PC-9 (cell line): ENCODE measurements at regions not wholly inside any gene's neighbourhood (a gene's known extent, or its start where the extent isn't known, plus 50 kb on each side); places are given as distances from the start of the nearest gene placed in this dataset.

ENCODE experiments used
- BruUV-seq: library from RNA; stranded (reverse); fragments of 400-500 nt; replicated peaks from 2 replicates; lab custom pipeline; 2021; lab: Mats Ljungman, UMichigan
- CTCF ChIA-PET: fragments of 300-600 bp; sonication (Branson Sonifier 250); formaldehyde crosslinking; loops from one replicate; lab custom pipeline; 2022; ENCODE audit warnings: antibody characterized with exemption; lab: Charles Lee
- POLR2A ChIA-PET: fragments of 300-600 bp; sonication (Branson Sonifier 250); formaldehyde crosslinking; loops from one replicate; lab custom pipeline; 2022; ENCODE audit warnings: antibody characterized with exemption; ENCODE audit not compliant: unreplicated experiment; lab: Charles Lee
- DNase-seq, 2 experiments: peaks; one replicate each; pipeline versions ENCODE4 v3.0.0 to v3.0.0-alpha.2; 2015 to 2022; ENCODE audit warnings: mixed read lengths in 1 of 2
- H2AFZ ChIP-seq: fragments of 200-600 bp; sonication (generic); 2 replicates; pipeline ENCODE4 v1.8.1; 2017; ENCODE audit warnings: antibody characterized with exemption
- H3F3A ChIP-seq: fragments of 200-600 bp; sonication (generic); 2 replicates; pipeline ENCODE4 v1.8.1; 2017; ENCODE audit warnings: antibody characterized with exemption, mild to moderate bottlenecking, low read depth; ENCODE audit not compliant: insufficient read depth
- H3K27ac ChIP-seq: fragments of 200-600 bp; sonication (generic); 2 replicates; pipeline ENCODE4 v1.6.1; 2016; ENCODE audit warnings: mixed run types
- H3K27me3 ChIP-seq: fragments of 200-600 bp; sonication (generic); 2 replicates; pipeline ENCODE4 v1.6.1; 2016; ENCODE audit warnings: low read depth, mixed run types; ENCODE audit not compliant: insufficient read depth
- H3K36me3 ChIP-seq: fragments of 200-600 bp; sonication (generic); 2 replicates; pipeline ENCODE4 v1.6.1; 2016; ENCODE audit warnings: low read depth, mixed run types
- H3K4me1 ChIP-seq: fragments of 200-600 bp; sonication (generic); replicated peaks from 2 replicates; pipeline ENCODE4 v1.6.1; 2016; ENCODE audit warnings: mixed run types; ENCODE audit not compliant: insufficient read depth
- H3K4me2 ChIP-seq: fragments of 200-600 bp; sonication (generic); 2 replicates; pipeline ENCODE4 v1.6.1; 2017; ENCODE audit warnings: mixed run types
- H3K4me3 ChIP-seq: fragments of 200-600 bp; sonication (generic); 2 replicates; pipeline ENCODE4 v1.6.1; 2016; ENCODE audit warnings: mixed run types
- H3K79me2 ChIP-seq: fragments of 200-600 bp; sonication (generic); 2 replicates; pipeline ENCODE4 v1.6.1; 2017; ENCODE audit warnings: low read depth, mixed run types
- H3K9me2 ChIP-seq: fragments of 200-600 bp; sonication (generic); 2 replicates; pipeline ENCODE4 v1.8.1; 2017; ENCODE audit warnings: mild to moderate bottlenecking; ENCODE audit not compliant: insufficient read depth
- H3K9me3 ChIP-seq: fragments of 200-600 bp; sonication (generic); 2 replicates; pipeline ENCODE4 v1.8.1; 2016; ENCODE audit warnings: low read depth; ENCODE audit not compliant: insufficient read depth
- H4K20me1 ChIP-seq: fragments of 200-600 bp; sonication (generic); 2 replicates; pipeline ENCODE4 v1.8.1; 2017; ENCODE audit not compliant: insufficient read depth
- CTCF ChIP-seq: fragments of 200-600 bp; sonication (generic); conservative IDR thresholded peaks from 2 replicates; pipeline ENCODE4 v1.6.1; 2017; ENCODE audit warnings: mixed run types, antibody characterized with exemption, mild to moderate bottlenecking, moderate library complexity
- EZH2 ChIP-seq: fragments of 200-600 bp; sonication (generic); IDR thresholded peaks from 2 replicates; pipeline ENCODE4 v1.8.0; 2017; ENCODE audit warnings: antibody characterized with exemption, low read depth
- intact Hi-C: fragments of 100-400 bp; cut with micrococcal nuclease; formaldehyde crosslinking; loops from one replicate; pipeline ENCODE4 v1.10.0; 2022; ENCODE audit not compliant: unreplicated experiment

- intact Hi-C loops, result no loop called here
- peaks cover 36% of the 10 kb centered on the region for H3K27me3 ChIP-seq
- no peak overlapping the region for H3K4me2 ChIP-seq
- H3K4me3 ChIP-seq, result no peak overlapping the region
- ChIA-PET POLR2A (no interaction called here), CTCF (no interaction called here)
- TF ChIP-seq EZH2 (no peak), CTCF (no peak)
- no peaks in the 10 kb centered on the region for H3K36me3 ChIP-seq
- H2AFZ ChIP-seq, result no peak overlapping the region
- no TSS peak for BruUV-seq
- no peaks in the 10 kb centered on the region for H3K79me2 ChIP-seq
- no peaks in the 10 kb centered on the region for H3K9me2 ChIP-seq
- H4K20me1 ChIP-seq, result no peaks in the 10 kb centered on the region
- H3K9me3 ChIP-seq, result no peaks in the 10 kb centered on the region
- H3K4me1 ChIP-seq, result no peaks in the 10 kb centered on the region
- H3K27ac ChIP-seq, result no peak overlapping the region
- H3F3A ChIP-seq, result no peaks in the 10 kb centered on the region
- DNase-seq, result no peak
Observed at GRCh38 chr5:135721548-135722090, 112.8 kb upstream of the SLC25A48 start.

GRCh38 chr5:135720191-135720590, 114.3 kb upstream of the SLC25A48 start:
- H3K9me2 ChIP-seq, result no peaks in the 10 kb centered on the region
- no peaks in the 10 kb centered on the region for H4K20me1 ChIP-seq
- intact Hi-C loops, result no loop called here
- H2AFZ ChIP-seq, result no peak overlapping the region
- H3F3A ChIP-seq, result no peaks in the 10 kb centered on the region
- no peak overlapping the region for H3K4me2 ChIP-seq
- H3K4me3 ChIP-seq, result no peak overlapping the region
- ChIA-PET POLR2A (no interaction called here), CTCF (no interaction called here)
- no peak for DNase-seq
- H3K27me3 ChIP-seq, result peaks cover 46% of the 10 kb centered on the region
- TF ChIP-seq CTCF (no peak), EZH2 (no peak)
- no peaks in the 10 kb centered on the region for H3K4me1 ChIP-seq
- BruUV-seq, result no TSS peak
- no peaks in the 10 kb centered on the region for H3K36me3 ChIP-seq
- H3K27ac ChIP-seq, result no peak overlapping the region
- H3K79me2 ChIP-seq, result no peaks in the 10 kb centered on the region
- H3K9me3 ChIP-seq, result no peaks in the 10 kb centered on the region

DNA sequence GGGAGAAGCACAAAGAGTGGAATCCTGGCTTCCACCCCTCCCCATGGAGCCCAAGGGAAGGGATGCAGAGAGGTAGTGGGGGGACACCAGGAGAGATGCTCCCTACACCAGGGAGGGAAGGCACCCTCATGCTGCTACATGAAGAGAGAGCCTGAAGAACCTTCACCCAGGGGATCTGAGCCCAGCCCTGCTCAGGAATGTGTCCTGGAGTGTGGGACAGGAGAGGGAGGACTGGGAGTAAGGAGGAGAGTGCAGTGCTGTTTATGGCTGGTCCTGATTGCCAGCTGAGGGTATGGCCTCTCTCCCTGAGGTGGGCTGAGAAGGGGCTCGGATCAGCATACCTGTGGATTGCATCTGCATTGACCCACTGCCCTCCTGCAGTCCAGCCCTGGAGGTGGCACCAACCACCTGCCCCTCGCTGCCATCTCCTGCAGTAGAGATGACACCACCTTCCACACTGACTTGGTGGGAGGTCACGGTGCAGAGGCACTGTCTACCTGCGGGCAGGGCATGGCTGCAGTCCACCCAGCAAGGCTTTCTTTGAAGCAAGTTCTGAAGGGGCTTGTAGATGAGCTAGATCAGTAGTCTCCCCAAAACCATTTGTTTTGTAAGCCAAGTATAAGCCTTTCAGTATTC, 114.9 kb upstream of the SLC25A48 start:
- H3F3A ChIP-seq, result no peaks in the 10 kb centered on the region
- H4K20me1 ChIP-seq, result no peaks in the 10 kb centered on the region
- H2AFZ ChIP-seq, result no peak overlapping the region
- H3K4me1 ChIP-seq, result no peaks in the 10 kb centered on the region
- intact Hi-C loops, result no loop called here
- no peaks in the 10 kb centered on the region for H3K9me2 ChIP-seq
- no peaks in the 10 kb centered on the region for H3K79me2 ChIP-seq
- H3K27me3 ChIP-seq, result peaks cover 52% of the 10 kb centered on the region
- H3K36me3 ChIP-seq, result no peaks in the 10 kb centered on the region
- H3K4me3 ChIP-seq, result no peak overlapping the region
- POLR2A ChIA-PET, result no interaction called here
- no peak overlapping the region for H3K27ac ChIP-seq
- no peak for TF ChIP-seq EZH2
- TF ChIP-seq CTCF, result no peak
- H3K4me2 ChIP-seq, result no peak overlapping the region
- DNase-seq, result no peak
- no TSS peak for BruUV-seq
- CTCF ChIA-PET, result no interaction called here
- no peaks in the 10 kb centered on the region for H3K9me3 ChIP-seq
